CD4-positive, alpha-beta memory T cell (primary cell): ENCODE measurements at regions not wholly inside any gene's neighbourhood (a gene's known extent, or its start where the extent isn't known, plus 50 kb on each side); places are given as distances from the start of the nearest gene placed in this dataset.

ENCODE experiments used
- CTCF ChIA-PET: fragments of 350-600 bp; sonication (Branson Sonifier 250); formaldehyde crosslinking; loops from one replicate; lab custom pipeline; 2021; ENCODE audit warnings: inconsistent platforms; ENCODE audit not compliant: partially characterized antibody; lab: Charles Lee
- POLR2A ChIA-PET: fragments of 350-600 bp; sonication (Branson Sonifier 250); formaldehyde crosslinking; loops from one replicate; lab custom pipeline; 2021; ENCODE audit not compliant: partially characterized antibody; lab: Charles Lee
- DNase-seq, 5 donors: peaks; one replicate each; pipeline versions ENCODE4 v3.0.0 to v3.0.0-alpha.2; 2020 to 2022; ENCODE audit warnings: mixed read lengths in 1 of 5
- H3K27ac ChIP-seq: one replicate; pipeline ENCODE4 v1.7.0; 2013; ENCODE audit warnings: low read depth, low read length
- H3K27me3 ChIP-seq: 2 replicates; pipeline ENCODE4 v1.7.0; 2013; ENCODE audit warnings: mild to moderate bottlenecking, low read length, moderate library complexity; ENCODE audit not compliant: insufficient read depth
- H3K36me3 ChIP-seq: 2 replicates; pipeline ENCODE4 v1.7.0; 2013; ENCODE audit warnings: mild to moderate bottlenecking, low read length, moderate library complexity; ENCODE audit not compliant: insufficient read depth
- H3K4me1 ChIP-seq: 2 replicates; pipeline ENCODE4 v1.7.0; 2013; ENCODE audit warnings: mild to moderate bottlenecking, low read length, moderate library complexity; ENCODE audit not compliant: insufficient read depth
- H3K4me3 ChIP-seq, 2 donors: one replicate each; pipeline ENCODE4 v1.7.0; 2013; ENCODE audit warnings: low read length in 2 of 2, mild to moderate bottlenecking in 1 of 2
- H3K9me3 ChIP-seq, 2 donors: one replicate each; pipeline ENCODE4 v1.7.0; 2013; ENCODE audit warnings: low read length in 2 of 2, control low read depth in 1 of 2; ENCODE audit not compliant: control insufficient read depth in 1 of 2
- H3K27ac Mint-ChIP-seq, 7 donors: one replicate each; pipeline ENCODE4 v1.8.0; 2020 to 2021; ENCODE audit warnings: mixed read lengths in 7 of 7, mild to moderate bottlenecking in 6 of 7, inconsistent platforms in 3 of 7, moderate library complexity in 3 of 7
- H3K27me3 Mint-ChIP-seq, 2 donors: one replicate each; pipeline ENCODE4 v1.8.0; 2020 to 2021; ENCODE audit warnings: mixed read lengths in 2 of 2
- H3K36me3 Mint-ChIP-seq, 2 donors: one replicate each; pipeline ENCODE4 v1.8.0; 2020 to 2021; ENCODE audit warnings: mixed read lengths in 2 of 2, inconsistent platforms in 1 of 2, mild to moderate bottlenecking in 1 of 2
- H3K4me1 Mint-ChIP-seq, 4 donors: one replicate each; pipeline ENCODE4 v1.8.0; 2020 to 2021; ENCODE audit warnings: mixed read lengths in 4 of 4, mild to moderate bottlenecking in 1 of 4
- H3K4me3 Mint-ChIP-seq, 8 donors: one replicate each; pipeline ENCODE4 v1.8.0; 2020 to 2021; ENCODE audit warnings: mixed read lengths in 8 of 8, mild to moderate bottlenecking in 7 of 8, moderate library complexity in 6 of 8, inconsistent platforms in 3 of 8
- H3K9me3 Mint-ChIP-seq, 8 donors: one replicate each; pipeline ENCODE4 v1.8.0; 2020 to 2021; ENCODE audit warnings: mixed read lengths in 8 of 8, mild to moderate bottlenecking in 5 of 8, inconsistent platforms in 3 of 8, moderate library complexity in 1 of 8
- intact Hi-C: fragments of 100-400 bp; cut with micrococcal nuclease; formaldehyde crosslinking; loops from one replicate; pipeline ENCODE4 v1.15.1; 2023

GRCh38 chr5:112657804-112658203 is 79.9 kb upstream of the APC start:
- H3K36me3 ChIP-seq = no peaks in the 10 kb centered on the region
- ChIA-PET CTCF (no interaction called here), POLR2A (no interaction called here)
- H3K4me3 ChIP-seq = no peak overlapping the region
- Mint-ChIP-seq H3K4me1 (no peaks in the 10 kb centered on the region), H3K4me3 (no peak overlapping the region), H3K36me3 (peaks cover 0 to 7% of the 10 kb centered on the region in 2 donors), H3K27ac (no peak overlapping the region), H3K9me3 (peaks cover 0 to 19% (median 13%) of the 10 kb centered on the region in 8 donors), H3K27me3 (peaks cover 7 to 16% of the 10 kb centered on the region in 2 donors)
- no peaks in the 10 kb centered on the region for H3K9me3 ChIP-seq
- intact Hi-C loops = no loop called here
- no peaks in the 10 kb centered on the region for H3K4me1 ChIP-seq
- no peaks in the 10 kb centered on the region for H3K27me3 ChIP-seq
- H3K27ac ChIP-seq = no peak overlapping the region
- DNase-seq = no peak

GRCh38 chr5:112660359-112660758 is 77.3 kb upstream of the APC start:
- no peak overlapping the region for H3K4me3 Mint-ChIP-seq
- H3K27ac Mint-ChIP-seq = no peak overlapping the region
- Histone ChIP-seq H3K4me1 (no peaks in the 10 kb centered on the region), H3K36me3 (no peaks in the 10 kb centered on the region), H3K9me3 (no peaks in the 10 kb centered on the region), H3K4me3 (no peak overlapping the region), H3K27me3 (no peaks in the 10 kb centered on the region), H3K27ac (no peak overlapping the region)
- H3K36me3 Mint-ChIP-seq = peaks cover 0 to 7% of the 10 kb centered on the region in 2 donors
- no peak for DNase-seq
- H3K4me1 Mint-ChIP-seq = no peaks in the 10 kb centered on the region
- intact Hi-C loops = no loop called here
- CTCF ChIA-PET = no interaction called here
- POLR2A ChIA-PET = no interaction called here
- peaks cover 6 to 9% of the 10 kb centered on the region in 2 donors for H3K27me3 Mint-ChIP-seq
- H3K9me3 Mint-ChIP-seq = peaks cover 0 to 19% (median 13%) of the 10 kb centered on the region in 8 donors

- no peak overlapping the region for H3K4me3 Mint-ChIP-seq
- Histone ChIP-seq H3K36me3 (no peaks in the 10 kb centered on the region), H3K27me3 (no peaks in the 10 kb centered on the region), H3K4me1 (no peaks in the 10 kb centered on the region), H3K9me3 (no peaks in the 10 kb centered on the region), H3K27ac (no peak overlapping the region), H3K4me3 (no peak overlapping the region)
- peaks cover 0 to 7% of the 10 kb centered on the region in 2 donors for H3K36me3 Mint-ChIP-seq
- H3K4me1 Mint-ChIP-seq = no peaks in the 10 kb centered on the region
- H3K9me3 Mint-ChIP-seq = peaks cover 0 to 19% (median 13%) of the 10 kb centered on the region in 8 donors
- CTCF ChIA-PET = no interaction called here
- intact Hi-C loops = no loop called here
- peaks cover 3 to 4% of the 10 kb centered on the region in 2 donors for H3K27me3 Mint-ChIP-seq
- no peak for DNase-seq
- no peak overlapping the region for H3K27ac Mint-ChIP-seq
- POLR2A ChIA-PET = no interaction called here
These were observed 74.5 kb upstream of the APC start for GRCh38 chr5:112663146-112663545.

- H3K9me3 Mint-ChIP-seq = no peaks in the 10 kb centered on the region
These were observed 69.7 kb upstream of the APC start for GRCh38 chr5:112668016-112668415.

GRCh38 chr5:112668911-112669310 is 68.8 kb upstream of the APC start:
- no peaks in the 10 kb centered on the region for H3K36me3 ChIP-seq
- intact Hi-C loops = no loop called here
- Mint-ChIP-seq H3K27ac (no peak overlapping the region), H3K4me3 (no peak overlapping the region), H3K27me3 (peaks cover 4 to 5% of the 10 kb centered on the region in 2 donors), H3K9me3 (no peaks in the 10 kb centered on the region), H3K36me3 (no peaks in the 10 kb centered on the region), H3K4me1 (no peaks in the 10 kb centered on the region)
- CTCF ChIA-PET = no interaction called here
- H3K9me3 ChIP-seq = no peaks in the 10 kb centered on the region
- H3K27ac ChIP-seq = no peak overlapping the region
- DNase-seq = no peak
- H3K4me3 ChIP-seq = no peak overlapping the region
- POLR2A ChIA-PET = no interaction called here
- H3K27me3 ChIP-seq = peaks cover 5% of the 10 kb centered on the region
- H3K4me1 ChIP-seq = no peaks in the 10 kb centered on the region

More at GRCh38 chr5:112668016-112668415, 69.7 kb upstream of the APC start:
- intact Hi-C loops = no loop called here
- H3K36me3 Mint-ChIP-seq = no peaks in the 10 kb centered on the region
- no peaks in the 10 kb centered on the region for H3K36me3 ChIP-seq
- H3K4me1 Mint-ChIP-seq = no peaks in the 10 kb centered on the region
- no peaks in the 10 kb centered on the region for H3K9me3 ChIP-seq
- H3K4me1 ChIP-seq = no peaks in the 10 kb centered on the region
- H3K27ac Mint-ChIP-seq = no peak overlapping the region
- ChIA-PET CTCF (no interaction called here), POLR2A (no interaction called here)
- H3K27me3 ChIP-seq = peaks cover 5% of the 10 kb centered on the region
- H3K27ac ChIP-seq = no peak overlapping the region
- no peak overlapping the region for H3K4me3 ChIP-seq
- H3K4me3 Mint-ChIP-seq = no peak overlapping the region
- no peak for DNase-seq
- peaks cover 2 to 4% of the 10 kb centered on the region in 2 donors for H3K27me3 Mint-ChIP-seq

- Mint-ChIP-seq H3K27me3 (peaks cover 6 to 7% of the 10 kb centered on the region in 2 donors), H3K9me3 (no peaks in the 10 kb centered on the region), H3K4me1 (no peaks in the 10 kb centered on the region), H3K36me3 (no peaks in the 10 kb centered on the region), H3K27ac (no peak overlapping the region), H3K4me3 (no peak overlapping the region)
- Histone ChIP-seq H3K36me3 (no peaks in the 10 kb centered on the region), H3K4me3 (no peak overlapping the region), H3K27me3 (peaks cover 5% of the 10 kb centered on the region), H3K27ac (no peak overlapping the region), H3K9me3 (no peaks in the 10 kb centered on the region), H3K4me1 (no peaks in the 10 kb centered on the region)
- CTCF ChIA-PET = no interaction called here
- DNase-seq = no peak
- POLR2A ChIA-PET = no interaction called here
- intact Hi-C loops = no loop called here
These were observed 68.2 kb upstream of the APC start for GRCh38 chr5:112669328-112669963.

GRCh38 chr5:112671687-112672086 is 66.0 kb upstream of the APC start:
- Histone ChIP-seq H3K27me3 (peaks cover 5% of the 10 kb centered on the region), H3K4me1 (no peaks in the 10 kb centered on the region), H3K36me3 (no peaks in the 10 kb centered on the region), H3K9me3 (no peaks in the 10 kb centered on the region), H3K4me3 (no peak overlapping the region), H3K27ac (no peak overlapping the region)
- ChIA-PET CTCF (no interaction called here), POLR2A (no interaction called here)
- Mint-ChIP-seq H3K4me3 (no peak overlapping the region), H3K9me3 (no peaks in the 10 kb centered on the region), H3K4me1 (no peaks in the 10 kb centered on the region), H3K27me3 (peaks cover 10 to 15% of the 10 kb centered on the region in 2 donors), H3K36me3 (peaks cover 0 to 5% of the 10 kb centered on the region in 2 donors), H3K27ac (no peak overlapping the region)
- intact Hi-C loops = no loop called here
- DNase-seq = no peak
